ENCODE measurements at regions not wholly inside any gene's neighbourhood (a gene's known extent, or its start where the extent isn't known, plus 50 kb on each side); places are given as distances from the start of the nearest gene placed in this dataset.

GRCh38 chr18:73739098-73739497, 408.5 kb downstream of the FBXO15 start:
- Mint-ChIP-seq H3K4me1 (peaks cover 27 to 37% of the 10 kb centered on the region in 2 experiments), H3K27ac (no peak overlapping the region), H3K4me3 (no peak overlapping the region), H3K36me3 (ENCODE audit: insufficient read depth in 1 of 3, low read depth in 3 of 3) (no peaks in the 10 kb centered on the region), H3K27me3 (ENCODE audit: low read depth) (no peaks in the 10 kb centered on the region; the same call in none of the 2 replicates), H3K9me3 (no peaks in the 10 kb centered on the region; a peak in 1 of 5 replicates)
- H4K8ac ChIP-seq (replicated peaks; ENCODE audit: insufficient read length, low read depth, low read length), result no peak overlapping the region
- no peak for DNase-seq
- H3K4ac ChIP-seq (ENCODE audit: low read depth, low read length), result no peak overlapping the region
- no peaks in the 10 kb centered on the region; the same call in 1 of the 2 replicates for H3K4me1 ChIP-seq (ENCODE audit: insufficient read depth, low read length)
- no peak overlapping the region for H2BK20ac ChIP-seq (ENCODE audit: low read depth, low read length, poor library complexity, severe bottlenecking)
- no peak overlapping the region for H4K91ac ChIP-seq (ENCODE audit: insufficient read length, low read depth, low read length)
- H2BK15ac ChIP-seq (ENCODE audit: low read depth, low read length), result no peak overlapping the region
- no peaks in the 10 kb centered on the region for H3K27me3 ChIP-seq (ENCODE audit: insufficient read depth, low read length)
- WGBS (ENCODE audit: extremely low coverage, insufficient read length, low lambda C conversion rate), result no CpG with 5 or more reads among the region's 3 CpGs
- no peaks in the 10 kb centered on the region for H3K9me3 ChIP-seq (ENCODE audit: control insufficient read depth, low read depth, low read length)
- TF ChIP-seq, protein P1, sequence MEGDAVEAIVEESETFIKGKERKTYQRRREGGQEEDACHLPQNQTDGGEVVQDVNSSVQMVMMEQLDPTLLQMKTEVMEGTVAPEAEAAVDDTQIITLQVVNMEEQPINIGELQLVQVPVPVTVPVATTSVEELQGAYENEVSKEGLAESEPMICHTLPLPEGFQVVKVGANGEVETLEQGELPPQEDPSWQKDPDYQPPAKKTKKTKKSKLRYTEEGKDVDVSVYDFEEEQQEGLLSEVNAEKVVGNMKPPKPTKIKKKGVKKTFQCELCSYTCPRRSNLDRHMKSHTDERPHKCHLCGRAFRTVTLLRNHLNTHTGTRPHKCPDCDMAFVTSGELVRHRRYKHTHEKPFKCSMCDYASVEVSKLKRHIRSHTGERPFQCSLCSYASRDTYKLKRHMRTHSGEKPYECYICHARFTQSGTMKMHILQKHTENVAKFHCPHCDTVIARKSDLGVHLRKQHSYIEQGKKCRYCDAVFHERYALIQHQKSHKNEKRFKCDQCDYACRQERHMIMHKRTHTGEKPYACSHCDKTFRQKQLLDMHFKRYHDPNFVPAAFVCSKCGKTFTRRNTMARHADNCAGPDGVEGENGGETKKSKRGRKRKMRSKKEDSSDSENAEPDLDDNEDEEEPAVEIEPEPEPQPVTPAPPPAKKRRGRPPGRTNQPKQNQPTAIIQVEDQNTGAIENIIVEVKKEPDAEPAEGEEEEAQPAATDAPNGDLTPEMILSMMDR (conservative IDR thresholded peaks at IDR 0.05), result no peak
- no peaks in the 10 kb centered on the region for H4K20me1 ChIP-seq (ENCODE audit: control insufficient read depth, insufficient read depth, insufficient read length)
- no peak overlapping the region for H2BK12ac ChIP-seq (ENCODE audit: insufficient read length, low read depth, low read length)
- no peak overlapping the region for H3K56ac ChIP-seq (ENCODE audit: insufficient read length, low read depth, low read length)
- no peaks in the 10 kb centered on the region for H3K79me2 ChIP-seq (ENCODE audit: insufficient read depth, low read length)
- no peak overlapping the region for H2BK5ac ChIP-seq (ENCODE audit: insufficient read length, low read length)
- no peak overlapping the region for H2BK120ac ChIP-seq (ENCODE audit: low read depth, low read length, poor library complexity, severe bottlenecking)
- H3K14ac ChIP-seq (ENCODE audit: insufficient read depth, low read length), result no peak overlapping the region
- no peak overlapping the region for H3K9ac ChIP-seq (ENCODE audit: extremely low read depth, insufficient read length, low read length)
- no peaks in the 10 kb centered on the region for H3K23me2 ChIP-seq (ENCODE audit: insufficient read length, low read depth, low read length, poor library complexity, severe bottlenecking)
- H3K79me1 ChIP-seq (ENCODE audit: insufficient read depth, low read depth, low read length, poor library complexity, severe bottlenecking), result no peaks in the 10 kb centered on the region
- H3K18ac ChIP-seq (ENCODE audit: insufficient read length, low read depth, low read length), result no peak overlapping the region
- no peak overlapping the region for H3K4me2 ChIP-seq (ENCODE audit: insufficient read depth, insufficient read length, low read length)
- no peak overlapping the region for H3K27ac ChIP-seq (ENCODE audit: insufficient read length, low read depth, low read length)
- H3T11ph ChIP-seq (ENCODE audit: low read length), result no peak overlapping the region
- no peak overlapping the region for H3K23ac ChIP-seq (ENCODE audit: insufficient read length, low read depth, low read length)
- no peak overlapping the region for H4K5ac ChIP-seq (ENCODE audit: insufficient read length, low read depth, low read length)
- H2AK5ac ChIP-seq (ENCODE audit: insufficient read length, low read length), result no peak overlapping the region
- no peak overlapping the region for H2AFZ ChIP-seq (ENCODE audit: low read length)

All from H9 (cell line).